ENCODE measurements at regions not wholly inside any gene's neighbourhood (a gene's known extent, or its start where the extent isn't known, plus 50 kb on each side); places are given as distances from the start of the nearest gene placed in this dataset.

- ChIA-PET POLR2A (no interaction called here), CTCF (no interaction called here)
- TF ChIP-seq CTCF (IDR thresholded peaks at IDR 0.05; ENCODE audit: control extremely low read depth, extremely low read depth, low read depth, missing control alignments) = no peak
- no peak for DNase-seq (ENCODE audit: extremely low spot score)
Observed at GRCh38 chr5:110021251-110021650, 331.5 kb downstream of the MAN2A1 start.

- ChIA-PET POLR2A (no interaction called here), CTCF (no interaction called here)
- TF ChIP-seq CTCF (IDR thresholded peaks at IDR 0.05; ENCODE audit: control extremely low read depth, extremely low read depth, low read depth, missing control alignments) = no peak
- no peak for DNase-seq (ENCODE audit: extremely low spot score)
Observed at GRCh38 chr5:110025160-110025559, 335.4 kb downstream of the MAN2A1 start.

GRCh38 chr5:110027527-110028322 is 338.0 kb downstream of the MAN2A1 start:
- CTCF ChIA-PET = no interaction called here
- DNase-seq (ENCODE audit: extremely low spot score) = no peak
- POLR2A ChIA-PET = no interaction called here
- TF ChIP-seq CTCF (IDR thresholded peaks at IDR 0.05; ENCODE audit: control extremely low read depth, extremely low read depth, low read depth, missing control alignments) = no peak

DNA sequence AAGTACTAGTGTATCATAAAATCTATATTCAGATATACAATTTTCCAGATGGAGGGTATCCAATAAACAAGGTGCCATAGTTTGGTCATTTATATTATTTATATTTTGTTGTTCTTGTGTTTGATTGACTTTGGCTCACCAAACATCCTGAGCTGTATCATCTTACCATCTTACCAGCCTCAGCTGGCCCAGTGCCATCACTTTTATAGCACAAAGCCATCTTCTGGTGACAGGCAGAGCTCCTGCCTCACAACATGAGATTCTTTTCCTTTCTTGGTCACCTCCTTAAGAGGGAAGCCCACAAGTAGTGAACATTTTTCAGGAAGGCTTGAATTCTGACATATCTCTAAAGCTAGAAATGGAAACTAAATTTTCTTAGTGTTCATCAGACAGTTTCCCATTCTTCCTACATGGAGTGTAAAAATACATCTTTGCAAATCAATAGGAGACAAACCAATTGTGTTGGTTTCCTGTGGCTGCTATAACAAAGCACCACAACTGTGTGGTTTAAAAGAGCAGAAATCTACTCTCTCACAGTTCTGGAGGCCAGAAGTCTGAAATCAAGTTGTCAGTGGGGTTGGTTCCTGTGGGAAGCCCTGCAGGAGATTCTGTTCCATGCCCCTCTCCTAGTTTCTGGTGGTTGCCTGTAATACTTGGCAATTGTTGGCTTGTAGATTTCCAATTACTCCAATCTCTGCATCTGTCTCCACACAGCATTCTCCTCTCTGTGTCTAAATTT is 341.8 kb downstream of the MAN2A1 start:
- CTCF ChIA-PET = no interaction called here
- POLR2A ChIA-PET = no interaction called here
- TF ChIP-seq CTCF (IDR thresholded peaks at IDR 0.05; ENCODE audit: control extremely low read depth, extremely low read depth, low read depth, missing control alignments) = no peak
- no peak for DNase-seq (ENCODE audit: extremely low spot score)

GRCh38 chr5:110032376-110032775 is 342.6 kb downstream of the MAN2A1 start:
- TF ChIP-seq CTCF (IDR thresholded peaks at IDR 0.05; ENCODE audit: control extremely low read depth, extremely low read depth, low read depth, missing control alignments) = no peak
- ChIA-PET POLR2A (no interaction called here), CTCF (no interaction called here)
- no peak for DNase-seq (ENCODE audit: extremely low spot score)

- CTCF ChIA-PET = no interaction called here
- no peak for DNase-seq (ENCODE audit: extremely low spot score)
- POLR2A ChIA-PET = no interaction called here
Observed at GRCh38 chr5:110034056-110034600, 344.4 kb downstream of the MAN2A1 start.

More at GRCh38 chr5:110034056-110034600, 344.4 kb downstream of the MAN2A1 start:
- no peak for TF ChIP-seq CTCF (IDR thresholded peaks at IDR 0.05; ENCODE audit: control extremely low read depth, extremely low read depth, low read depth, missing control alignments)

All from GM10248 (cell line).